PFSK-1 (cell line): ENCODE measurements at regions not wholly inside any gene's neighbourhood (a gene's known extent, or its start where the extent isn't known, plus 50 kb on each side); places are given as distances from the start of the nearest gene placed in this dataset.

Experiments
- FOXP2 ChIP-seq: optimal IDR thresholded peaks from 2 replicates; pipeline ENCODE3; 2011; ENCODE audit warnings: borderline replicate concordance, control low read depth, inconsistent platforms; ENCODE audit not compliant: insufficient read depth; ENCODE audit errors: extremely low read length, extremely low read depth
- POLR2AphosphoS5 ChIP-seq: IDR thresholded peaks from 2 replicates; pipeline ENCODE4 v1.6.1; 2012; ENCODE audit warnings: low read depth, mild to moderate bottlenecking, control low read depth, low read length, moderate library complexity
- REST ChIP-seq, 2 experiments: IDR thresholded peaks; 2 replicates each; pipeline versions ENCODE4 v1.6.1 to v1.8.0; 2011 to 2012; ENCODE audit warnings: low read depth in 2 of 2, low read length in 2 of 2, control low read depth in 1 of 2, inconsistent platforms in 1 of 2, mild to moderate bottlenecking in 1 of 2, moderate library complexity in 1 of 2; ENCODE audit not compliant: insufficient read depth in 1 of 2
- SIN3A ChIP-seq: IDR thresholded peaks from 2 replicates; pipeline ENCODE4 v1.6.1; 2012; ENCODE audit warnings: mild to moderate bottlenecking, low read length, moderate library complexity, borderline replicate concordance; ENCODE audit not compliant: insufficient read depth
- TAF1 ChIP-seq: IDR thresholded peaks from 2 replicates; pipeline ENCODE4 v1.6.1; 2012; ENCODE audit warnings: low read length, control low read depth, borderline replicate concordance; ENCODE audit not compliant: insufficient read depth

GRCh38 chr6:23563323-23563722, 562.7 kb upstream of the NRSN1 start:
- no peak for TF ChIP-seq REST (IDR thresholded peaks at IDR 0.05; ENCODE audit: insufficient read depth in 1 of 2, low read depth in 2 of 2, low read length in 2 of 2)
- TF ChIP-seq POLR2AphosphoS5: no peak
- no peak for TF ChIP-seq SIN3A
- no peak for TF ChIP-seq FOXP2
- TF ChIP-seq TAF1: no peak

- no peak for TF ChIP-seq TAF1
- no peak for TF ChIP-seq POLR2AphosphoS5
- no peak for TF ChIP-seq FOXP2
These were observed 559.6 kb upstream of the NRSN1 start for GRCh38 chr6:23566418-23566817.

DNA sequence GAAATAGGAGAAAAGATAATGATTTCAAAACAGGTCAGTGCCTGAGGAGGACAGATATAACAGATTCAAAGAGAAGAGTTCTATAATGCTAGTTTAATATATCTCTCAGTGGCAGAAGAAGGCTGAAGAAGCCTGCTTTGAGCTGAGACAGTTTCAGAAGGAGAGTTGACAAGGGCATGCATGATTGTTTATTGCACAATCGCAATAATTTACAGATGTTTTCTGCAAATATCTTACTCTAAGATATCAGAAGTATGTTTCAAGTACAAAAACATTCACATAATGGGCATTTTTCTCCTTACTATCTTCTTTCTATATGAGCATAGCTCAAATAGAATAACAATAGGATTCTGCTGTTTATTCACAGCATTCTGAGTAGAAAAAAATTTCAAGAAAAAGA, 557.7 kb upstream of the NRSN1 start:
- TF ChIP-seq FOXP2: no peak
- no peak for TF ChIP-seq TAF1
- TF ChIP-seq SIN3A: no peak
- TF ChIP-seq REST (IDR thresholded peaks at IDR 0.05; ENCODE audit: insufficient read depth in 1 of 2, low read depth in 2 of 2, low read length in 2 of 2): no peak
- no peak for TF ChIP-seq POLR2AphosphoS5

- no peak for TF ChIP-seq TAF1
- TF ChIP-seq REST (IDR thresholded peaks at IDR 0.05; ENCODE audit: insufficient read depth in 1 of 2, low read depth in 2 of 2, low read length in 2 of 2): no peak
- no peak for TF ChIP-seq FOXP2
- no peak for TF ChIP-seq POLR2AphosphoS5
- TF ChIP-seq SIN3A: no peak
These were observed 541.8 kb upstream of the NRSN1 start for GRCh38 chr6:23584134-23584763.

DNA sequence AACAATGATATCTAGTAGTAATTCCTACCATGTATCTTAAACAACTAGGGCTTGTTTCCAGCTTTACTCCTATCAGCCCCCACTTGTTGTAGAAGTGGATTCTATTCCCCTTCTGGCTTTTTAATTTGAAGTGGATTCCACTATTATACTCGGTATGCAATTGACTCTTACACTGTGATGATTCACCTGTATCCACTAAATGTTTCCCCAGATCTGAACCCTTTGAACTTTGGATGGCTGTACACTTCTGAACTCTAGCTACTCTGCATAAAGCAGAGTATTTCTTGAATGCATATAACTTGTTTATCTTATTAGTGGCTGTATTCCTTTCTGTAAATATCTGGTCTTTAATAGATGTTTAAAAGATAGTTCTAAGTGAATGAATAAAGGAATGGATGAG, 538.4 kb upstream of the NRSN1 start:
- no peak for TF ChIP-seq REST (IDR thresholded peaks at IDR 0.05; ENCODE audit: insufficient read depth in 1 of 2, low read depth in 2 of 2, low read length in 2 of 2)
- TF ChIP-seq POLR2AphosphoS5: no peak
- no peak for TF ChIP-seq SIN3A
- TF ChIP-seq TAF1: no peak
- TF ChIP-seq FOXP2: no peak
